Transverse colon (tissue), 4 donors: ENCODE measurements at regions not wholly inside any gene's neighbourhood (a gene's known extent, or its start where the extent isn't known, plus 50 kb on each side); places are given as distances from the start of the nearest gene placed in this dataset.

Source experiments
- CTCF ChIP-seq, 5 experiments: fragments of 200-600 bp in 3 of 5; fragments of 450-650 bp in 2 of 5; sonication (generic) in 3 of 5; IDR thresholded peaks; 1 replicate in 2 of 5; 2 replicates in 3 of 5; pipeline ENCODE4 v1.5.1; 2016 to 2017; ENCODE audit warnings: antibody characterized with exemption in 5 of 5, inconsistent platforms in 3 of 5, mild to moderate bottlenecking in 2 of 5, moderate library complexity in 1 of 5
- POLR2A ChIP-seq: fragments of 450-650 bp; IDR thresholded peaks from one replicate; pipeline ENCODE4 v1.6.1; 2016; ENCODE audit warnings: antibody characterized with exemption, mild to moderate bottlenecking, moderate library complexity
- POLR2AphosphoS5 ChIP-seq, 3 donors: sonication (generic); formaldehyde crosslinking; IDR thresholded peaks; one replicate each; pipeline ENCODE4 v1.6.1; 2016; ENCODE audit warnings: antibody characterized with exemption in 3 of 3

- TF ChIP-seq POLR2AphosphoS5 (IDR thresholded peaks at IDR 0.05) (no peak), CTCF (IDR thresholded peaks at IDR 0.05) (no peak), POLR2A (no peak)
Observed at GRCh38 chr16:55136356-55137150, 187.4 kb upstream of the IRX6 start.
